DOHH2 (cell line): ENCODE measurements at regions not wholly inside any gene's neighbourhood (a gene's known extent, or its start where the extent isn't known, plus 50 kb on each side); places are given as distances from the start of the nearest gene placed in this dataset.

Experiments used
- H3F3A ChIP-seq: fragments of 200-600 bp; sonication (generic), shearing (Covaris generic); 2 replicates; pipeline ENCODE4 v1.6.0; 2016; ENCODE audit warnings: antibody characterized with exemption, mild to moderate bottlenecking; ENCODE audit not compliant: control insufficient read depth, insufficient read depth
- H3K27ac ChIP-seq: fragments of 200-600 bp; sonication (generic); 2 replicates; pipeline ENCODE4 v1.5.1; 2014; ENCODE audit warnings: low read depth, mild to moderate bottlenecking, low read length, moderate library complexity
- H3K27me3 ChIP-seq: fragments of 200-600 bp; sonication (generic); 2 replicates; pipeline ENCODE4 v1.6.1; 2014; ENCODE audit warnings: mild to moderate bottlenecking, low read length, mixed read lengths; ENCODE audit not compliant: control insufficient read depth
- H3K36me3 ChIP-seq: fragments of 200-600 bp; sonication (generic); 2 replicates; pipeline ENCODE4 v1.6.1; 2014; ENCODE audit warnings: mild to moderate bottlenecking, low read length, moderate library complexity, mixed read lengths; ENCODE audit not compliant: control insufficient read depth
- H3K4me1 ChIP-seq: fragments of 200-600 bp; sonication (generic); 2 replicates; pipeline ENCODE4 v1.6.1; 2014; ENCODE audit warnings: mild to moderate bottlenecking, low read length, mixed read lengths; ENCODE audit not compliant: control insufficient read depth
- H3K4me2 ChIP-seq: fragments of 200-600 bp; sonication (generic); 2 replicates; pipeline ENCODE4 v1.6.0; 2014; ENCODE audit warnings: mild to moderate bottlenecking, low read length, moderate library complexity
- H3K4me3 ChIP-seq: fragments of 200-600 bp; sonication (generic); 2 replicates; pipeline ENCODE4 v1.5.1; 2014; ENCODE audit warnings: mild to moderate bottlenecking, low read length, mixed read lengths
- H3K79me2 ChIP-seq: fragments of 200-600 bp; sonication (generic); 2 replicates; pipeline ENCODE4 v1.6.1; 2014; ENCODE audit warnings: mild to moderate bottlenecking, low read length, mixed read lengths; ENCODE audit not compliant: control insufficient read depth
- H3K9me2 ChIP-seq: fragments of 200-600 bp; sonication (generic); replicated peaks from 2 replicates; pipeline ENCODE4 v1.6.1; 2014; ENCODE audit warnings: mild to moderate bottlenecking, low read length, mixed read lengths; ENCODE audit not compliant: control insufficient read depth
- H3K9me3 ChIP-seq: fragments of 200-600 bp; sonication (generic); 2 replicates; pipeline ENCODE4 v1.6.1; 2014; ENCODE audit warnings: antibody characterized with exemption, low read length, mixed read lengths; ENCODE audit not compliant: control insufficient read depth, insufficient read depth
- H4K20me1 ChIP-seq: fragments of 200-600 bp; sonication (generic); 2 replicates; pipeline ENCODE4 v1.6.0; 2014; ENCODE audit warnings: low read depth, mild to moderate bottlenecking, antibody characterized with exemption, low read length, moderate library complexity; ENCODE audit not compliant: control insufficient read depth, insufficient read depth
- EZH2phosphoT487 ChIP-seq: fragments of 200-600 bp; sonication (generic); IDR thresholded peaks from 2 replicates; pipeline ENCODE4 v1.6.1; 2017; ENCODE audit warnings: borderline replicate concordance, mild to moderate bottlenecking, antibody characterized with exemption, low read length, moderate library complexity, mixed read lengths
- TF ChIP-seq, protein P1 (sequence below): fragments of 200-600 bp; sonication (generic); IDR thresholded peaks from one replicate; pipeline ENCODE4 v1.5.1; 2014; ENCODE audit warnings: antibody characterized with exemption, mild to moderate bottlenecking, low read depth, low read length; ENCODE audit not compliant: poor library complexity, severe bottlenecking

DNA sequence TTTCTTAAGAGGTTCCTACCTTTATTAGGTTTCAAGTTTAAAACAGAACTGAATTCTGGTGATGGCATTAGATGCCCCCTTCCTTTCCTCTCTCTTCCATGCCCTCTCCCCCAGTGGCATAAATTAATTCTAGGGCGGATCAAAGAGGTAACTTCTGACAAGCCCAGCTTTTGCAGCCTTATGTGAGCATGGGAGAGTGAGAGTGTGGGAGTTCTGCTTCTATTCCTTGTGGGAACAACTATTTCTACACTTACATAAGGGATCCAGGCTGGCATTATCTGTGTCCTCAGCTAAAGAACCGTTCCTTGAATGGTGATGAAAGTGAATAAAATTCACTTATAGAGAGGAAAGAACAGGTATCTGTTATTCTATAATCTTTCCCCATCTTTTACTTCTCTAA, 437.6 kb downstream of the KIF4B start:
- Histone ChIP-seq H3K9me3 (no peaks in the 10 kb centered on the region), H3K27ac (no peak overlapping the region), H3K36me3 (no peaks in the 10 kb centered on the region), H3K4me1 (no peaks in the 10 kb centered on the region), H3K4me3 (no peak overlapping the region), H3F3A (no peaks in the 10 kb centered on the region), H3K27me3 (no peaks in the 10 kb centered on the region), H3K9me2 (no peaks in the 10 kb centered on the region), H4K20me1 (no peaks in the 10 kb centered on the region), H3K4me2 (no peak overlapping the region), H3K79me2 (no peaks in the 10 kb centered on the region)
- TF ChIP-seq, protein P1, sequence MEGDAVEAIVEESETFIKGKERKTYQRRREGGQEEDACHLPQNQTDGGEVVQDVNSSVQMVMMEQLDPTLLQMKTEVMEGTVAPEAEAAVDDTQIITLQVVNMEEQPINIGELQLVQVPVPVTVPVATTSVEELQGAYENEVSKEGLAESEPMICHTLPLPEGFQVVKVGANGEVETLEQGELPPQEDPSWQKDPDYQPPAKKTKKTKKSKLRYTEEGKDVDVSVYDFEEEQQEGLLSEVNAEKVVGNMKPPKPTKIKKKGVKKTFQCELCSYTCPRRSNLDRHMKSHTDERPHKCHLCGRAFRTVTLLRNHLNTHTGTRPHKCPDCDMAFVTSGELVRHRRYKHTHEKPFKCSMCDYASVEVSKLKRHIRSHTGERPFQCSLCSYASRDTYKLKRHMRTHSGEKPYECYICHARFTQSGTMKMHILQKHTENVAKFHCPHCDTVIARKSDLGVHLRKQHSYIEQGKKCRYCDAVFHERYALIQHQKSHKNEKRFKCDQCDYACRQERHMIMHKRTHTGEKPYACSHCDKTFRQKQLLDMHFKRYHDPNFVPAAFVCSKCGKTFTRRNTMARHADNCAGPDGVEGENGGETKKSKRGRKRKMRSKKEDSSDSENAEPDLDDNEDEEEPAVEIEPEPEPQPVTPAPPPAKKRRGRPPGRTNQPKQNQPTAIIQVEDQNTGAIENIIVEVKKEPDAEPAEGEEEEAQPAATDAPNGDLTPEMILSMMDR = no peak
- TF ChIP-seq EZH2phosphoT487 = no peak

DNA sequence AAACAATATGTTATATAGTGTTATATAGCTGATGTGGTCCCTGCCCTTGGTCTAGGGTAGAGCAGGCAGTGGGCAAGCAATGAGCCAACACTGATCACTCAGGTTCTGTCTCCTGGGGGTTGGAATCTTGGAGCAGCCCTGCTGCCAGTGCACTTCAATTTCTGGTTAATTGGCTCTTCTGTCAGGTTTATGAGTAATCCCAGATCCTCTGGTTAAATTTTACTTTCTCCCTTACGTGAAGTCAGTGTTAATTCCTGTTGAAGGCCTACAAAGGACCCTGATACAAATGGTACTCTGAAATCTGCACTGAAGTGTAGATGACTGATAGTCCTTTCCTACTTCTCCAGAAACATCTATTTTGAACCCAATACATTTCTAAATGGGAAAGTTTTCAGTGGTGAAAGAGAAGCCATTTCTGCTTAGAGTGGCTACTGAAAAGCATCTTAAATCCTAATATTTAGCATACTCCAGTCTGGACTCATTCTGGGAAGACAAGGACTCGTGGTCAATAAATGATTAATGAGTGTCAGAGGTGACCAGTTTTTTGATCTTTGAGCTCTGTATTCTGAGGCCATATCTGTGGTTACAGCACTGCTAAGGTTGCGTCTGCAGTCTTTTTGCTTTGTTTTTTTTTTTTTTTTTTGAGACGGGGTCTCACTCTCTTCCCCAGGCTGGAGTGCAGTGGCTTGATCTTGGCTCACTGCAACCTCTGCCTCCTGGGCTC, 442.4 kb downstream of the KIF4B start:
- H3K4me1 ChIP-seq = no peaks in the 10 kb centered on the region
- H4K20me1 ChIP-seq = no peaks in the 10 kb centered on the region
- no peaks in the 10 kb centered on the region for H3K9me2 ChIP-seq
- H3K36me3 ChIP-seq = no peaks in the 10 kb centered on the region
- no peak overlapping the region for H3K27ac ChIP-seq
- TF ChIP-seq, protein P1 = no peak
- TF ChIP-seq EZH2phosphoT487 = no peak
- no peak overlapping the region for H3K4me3 ChIP-seq
- no peak overlapping the region for H3K4me2 ChIP-seq
- H3K27me3 ChIP-seq = no peaks in the 10 kb centered on the region
- no peaks in the 10 kb centered on the region for H3K9me3 ChIP-seq
- H3F3A ChIP-seq = no peaks in the 10 kb centered on the region
- no peaks in the 10 kb centered on the region for H3K79me2 ChIP-seq

DNA sequence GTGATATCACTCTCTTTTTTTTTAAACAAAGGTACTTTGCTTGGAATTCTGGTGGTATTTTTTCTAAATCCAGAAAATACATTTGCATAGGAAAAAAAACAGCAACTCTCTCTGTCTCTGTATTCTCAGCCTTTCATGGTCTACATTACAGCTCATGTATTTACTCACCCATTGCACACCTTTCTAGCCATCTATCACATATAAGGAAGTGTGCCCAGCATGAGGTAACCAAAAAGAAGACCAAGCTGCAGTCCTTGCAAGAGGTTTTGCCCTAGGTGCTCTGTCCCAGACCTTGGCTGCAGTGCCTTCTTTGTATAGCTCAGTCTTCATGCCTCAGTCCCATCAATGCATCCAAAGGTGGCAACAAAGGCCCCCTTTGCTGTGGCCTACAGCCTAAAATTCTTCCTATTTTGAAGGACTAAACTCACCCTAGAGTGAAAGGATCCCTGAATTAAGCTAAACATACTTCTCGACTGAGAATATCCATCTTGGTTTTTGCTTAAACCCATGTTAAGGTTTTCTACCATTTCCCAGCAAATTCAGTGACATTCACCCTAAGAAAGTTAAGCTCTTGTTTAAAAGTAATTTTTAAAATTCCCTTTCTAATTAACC, 446.4 kb downstream of the KIF4B start:
- no peak for TF ChIP-seq EZH2phosphoT487
- TF ChIP-seq, protein P1 = no peak
- Histone ChIP-seq H3K4me1 (no peaks in the 10 kb centered on the region), H3K9me2 (no peaks in the 10 kb centered on the region), H4K20me1 (no peaks in the 10 kb centered on the region), H3K9me3 (no peaks in the 10 kb centered on the region), H3K27ac (no peak overlapping the region), H3F3A (no peaks in the 10 kb centered on the region), H3K36me3 (no peaks in the 10 kb centered on the region), H3K4me2 (no peak overlapping the region), H3K4me3 (no peak overlapping the region), H3K27me3 (no peaks in the 10 kb centered on the region), H3K79me2 (no peaks in the 10 kb centered on the region)
